ENCODE measurements at regions not wholly inside any gene's neighbourhood (a gene's known extent, or its start where the extent isn't known, plus 50 kb on each side); places are given as distances from the start of the nearest gene placed in this dataset.
A peak's percentile ranks its signal among the peaks of the same experiment; 100 is the strongest.

GRCh38 chrX:4841216-4841745 is 1127.8 kb upstream of the PRKX start:
- Histone ChIP-seq H3K4me3 (ENCODE audit: low read length) (no peak overlapping the region), H3K4me1 (ENCODE audit: insufficient read depth, low read length) (peaks cover 18% of the 10 kb centered on the region), H3K27ac (ENCODE audit: low read length) (no peak overlapping the region), H4K20me1 (ENCODE audit: low read length) (no peaks in the 10 kb centered on the region), H3K79me2 (ENCODE audit: low read length) (no peaks in the 10 kb centered on the region), H3K9me3 (ENCODE audit: low read length) (no peaks in the 10 kb centered on the region), H3K36me3 (ENCODE audit: low read depth, low read length) (no peaks in the 10 kb centered on the region), H3K27me3 (ENCODE audit: low read length) (no peaks in the 10 kb centered on the region), H3K9me2 (replicated peaks; ENCODE audit: low read length) (no peaks in the 10 kb centered on the region), H3K9ac (ENCODE audit: low read length) (no peak overlapping the region), H3K4me2 (ENCODE audit: low read length) (no peak overlapping the region), H2AFZ (ENCODE audit: low read length) (no peak overlapping the region), H3F3A (ENCODE audit: low read length, unreplicated experiment) (no peaks in the 10 kb centered on the region)
- peak; percentile 45 for DNase-seq
- no TSS peak for BruUV-seq (replicated peaks)
- ChIA-PET POLR2A (ENCODE audit: unreplicated experiment) (no interaction called here), CTCF (no interaction called here)
- TF ChIP-seq EZH2phosphoT487 (IDR thresholded peaks at IDR 0.05; ENCODE audit: borderline replicate concordance, low read length), result no peak
- TF ChIP-seq, protein P1, sequence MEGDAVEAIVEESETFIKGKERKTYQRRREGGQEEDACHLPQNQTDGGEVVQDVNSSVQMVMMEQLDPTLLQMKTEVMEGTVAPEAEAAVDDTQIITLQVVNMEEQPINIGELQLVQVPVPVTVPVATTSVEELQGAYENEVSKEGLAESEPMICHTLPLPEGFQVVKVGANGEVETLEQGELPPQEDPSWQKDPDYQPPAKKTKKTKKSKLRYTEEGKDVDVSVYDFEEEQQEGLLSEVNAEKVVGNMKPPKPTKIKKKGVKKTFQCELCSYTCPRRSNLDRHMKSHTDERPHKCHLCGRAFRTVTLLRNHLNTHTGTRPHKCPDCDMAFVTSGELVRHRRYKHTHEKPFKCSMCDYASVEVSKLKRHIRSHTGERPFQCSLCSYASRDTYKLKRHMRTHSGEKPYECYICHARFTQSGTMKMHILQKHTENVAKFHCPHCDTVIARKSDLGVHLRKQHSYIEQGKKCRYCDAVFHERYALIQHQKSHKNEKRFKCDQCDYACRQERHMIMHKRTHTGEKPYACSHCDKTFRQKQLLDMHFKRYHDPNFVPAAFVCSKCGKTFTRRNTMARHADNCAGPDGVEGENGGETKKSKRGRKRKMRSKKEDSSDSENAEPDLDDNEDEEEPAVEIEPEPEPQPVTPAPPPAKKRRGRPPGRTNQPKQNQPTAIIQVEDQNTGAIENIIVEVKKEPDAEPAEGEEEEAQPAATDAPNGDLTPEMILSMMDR (conservative IDR thresholded peaks at IDR 0.05; ENCODE audit: low read depth, low read length), result no peak
- no peak for TF ChIP-seq EZH2 (IDR thresholded peaks at IDR 0.05; ENCODE audit: low read length, unreplicated experiment)
- intact Hi-C loops (cut with micrococcal nuclease), result loop anchor here (10.0 kb wide), 1 partner anchor 166 kb away; no protein-coding TSS in a partner anchor
- no peak for ATAC-seq

DNA sequence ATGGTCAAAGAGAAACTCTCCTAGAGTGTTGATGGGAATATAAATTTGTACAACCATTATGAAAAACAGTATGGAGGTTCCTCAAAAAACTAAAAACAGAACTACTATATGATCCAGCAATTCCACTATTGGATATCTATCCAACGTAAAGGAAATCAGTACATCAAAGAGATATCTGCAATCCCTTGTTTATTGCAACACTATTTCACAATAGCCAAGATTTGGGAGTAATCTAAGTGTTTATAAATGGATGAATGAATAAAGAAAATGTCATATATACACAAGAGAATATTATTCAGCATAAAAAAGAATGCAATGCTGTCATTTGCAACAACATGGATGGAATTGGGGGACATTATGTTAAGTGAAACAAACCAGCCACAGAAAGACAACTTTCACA is 1118.1 kb upstream of the PRKX start:
- H3K4me3 ChIP-seq (ENCODE audit: low read length), result no peak overlapping the region
- H3K27me3 ChIP-seq (ENCODE audit: low read length), result no peaks in the 10 kb centered on the region
- H3K9me2 ChIP-seq (replicated peaks; ENCODE audit: low read length), result no peaks in the 10 kb centered on the region
- POLR2A ChIA-PET (ENCODE audit: unreplicated experiment), result no interaction called here
- intact Hi-C loops (cut with micrococcal nuclease), result loop anchor here (10.0 kb wide), 1 partner anchor 267 kb away; no protein-coding TSS in a partner anchor
- peak overlapping the region; percentile 59 for H3K4me2 ChIP-seq (ENCODE audit: low read length)
- CTCF ChIA-PET, result no interaction called here
- no peaks in the 10 kb centered on the region for H3K9me3 ChIP-seq (ENCODE audit: low read length)
- H3K9ac ChIP-seq (ENCODE audit: low read length), result no peak overlapping the region
- no peaks in the 10 kb centered on the region for H3K79me2 ChIP-seq (ENCODE audit: low read length)
- peak; percentile 7 for DNase-seq
- BruUV-seq (replicated peaks), result no TSS peak
- no peaks in the 10 kb centered on the region for H3F3A ChIP-seq (ENCODE audit: low read length, unreplicated experiment)
- no peak overlapping the region for H2AFZ ChIP-seq (ENCODE audit: low read length)
- peak overlapping the region; percentile 68 for H3K27ac ChIP-seq (ENCODE audit: low read length)
- H3K36me3 ChIP-seq (ENCODE audit: low read depth, low read length), result no peaks in the 10 kb centered on the region
- H3K4me1 ChIP-seq (ENCODE audit: insufficient read depth, low read length), result peaks cover 23% of the 10 kb centered on the region
- TF ChIP-seq, protein P1 (conservative IDR thresholded peaks at IDR 0.05; ENCODE audit: low read depth, low read length), result no peak
- TF ChIP-seq EZH2 (IDR thresholded peaks at IDR 0.05; ENCODE audit: low read length, unreplicated experiment), result no peak
- no peak for TF ChIP-seq EZH2phosphoT487 (IDR thresholded peaks at IDR 0.05; ENCODE audit: borderline replicate concordance, low read length)
- H4K20me1 ChIP-seq (ENCODE audit: low read length), result no peaks in the 10 kb centered on the region
- ATAC-seq, result no peak

DNA sequence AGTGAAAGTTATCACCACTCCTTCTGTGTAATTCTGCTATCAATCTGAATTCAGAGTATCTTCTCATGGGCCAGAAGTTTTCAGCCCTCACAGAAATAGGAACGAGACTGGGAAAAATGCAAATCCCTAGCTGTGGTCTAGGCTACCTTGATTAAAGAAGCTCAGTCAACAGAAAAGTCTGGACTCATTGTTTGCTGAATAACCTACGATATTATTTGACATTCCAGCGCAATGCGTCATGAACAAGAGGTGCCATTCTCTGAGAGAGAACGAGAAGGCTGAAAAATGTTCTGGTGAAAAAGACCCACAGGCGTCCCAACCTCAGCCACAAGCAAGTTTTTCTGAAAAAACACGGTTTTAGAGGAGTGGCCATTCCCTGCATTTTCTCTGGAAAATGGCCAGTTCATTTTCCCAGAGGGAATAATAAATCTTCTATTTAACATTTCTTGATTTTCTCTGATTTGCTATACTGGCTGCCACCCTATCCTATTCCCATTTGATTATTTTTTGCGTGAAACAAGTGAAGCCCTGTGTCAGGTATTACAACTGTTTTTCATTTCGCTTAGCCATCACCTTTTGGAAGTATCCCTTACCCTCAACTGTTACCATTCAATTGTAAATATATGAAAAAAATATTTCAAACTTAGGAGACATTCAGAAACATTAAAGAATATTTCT is 1117.6 kb upstream of the PRKX start:
- Histone ChIP-seq H3K9ac (ENCODE audit: low read length) (no peak overlapping the region), H3K4me1 (ENCODE audit: insufficient read depth, low read length) (peaks cover 23% of the 10 kb centered on the region), H2AFZ (ENCODE audit: low read length) (0 out of 2 replicates have a peak overlapping the region, but pooled peaks have one; percentile 10), H3K4me2 (ENCODE audit: low read length) (peak overlapping the region; percentile 70), H3K36me3 (ENCODE audit: low read depth, low read length) (no peaks in the 10 kb centered on the region), H3K79me2 (ENCODE audit: low read length) (no peaks in the 10 kb centered on the region), H3K27ac (ENCODE audit: low read length) (peak overlapping the region; percentile 68), H3F3A (ENCODE audit: low read length, unreplicated experiment) (no peaks in the 10 kb centered on the region), H4K20me1 (ENCODE audit: low read length) (no peaks in the 10 kb centered on the region), H3K9me2 (replicated peaks; ENCODE audit: low read length) (no peaks in the 10 kb centered on the region), H3K4me3 (ENCODE audit: low read length) (no peak overlapping the region; the same call in 1 of the 2 replicates), H3K9me3 (ENCODE audit: low read length) (no peaks in the 10 kb centered on the region), H3K27me3 (ENCODE audit: low read length) (no peaks in the 10 kb centered on the region)
- DNase-seq (peak; percentile 91), ATAC-seq (peak; percentile 98)
- CTCF ChIA-PET, result interaction anchor here (1.0 kb wide), 1 partner anchor 281 kb away, joined by 3 read pairs; no protein-coding TSS in a partner anchor
- TF ChIP-seq EZH2 (IDR thresholded peaks at IDR 0.05; ENCODE audit: low read length, unreplicated experiment), result no peak
- no peak for TF ChIP-seq EZH2phosphoT487 (IDR thresholded peaks at IDR 0.05; ENCODE audit: borderline replicate concordance, low read length)
- TF ChIP-seq, protein P1 (conservative IDR thresholded peaks at IDR 0.05; ENCODE audit: low read depth, low read length), result no peak
- POLR2A ChIA-PET (ENCODE audit: unreplicated experiment), result interaction anchor here (0.5 kb wide), 1 partner anchor 208 kb away, joined by 3 read pairs; no protein-coding TSS in a partner anchor
- BruUV-seq (replicated peaks), result no TSS peak
- intact Hi-C loops (cut with micrococcal nuclease), result loop anchor here (10.0 kb wide), 1 partner anchor 266 kb away; no protein-coding TSS in a partner anchor
